HG02981 (cell line): ENCODE measurements at regions not wholly inside any gene's neighbourhood (a gene's known extent, or its start where the extent isn't known, plus 50 kb on each side); places are given as distances from the start of the nearest gene placed in this dataset.

Source experiments
- ATAC-seq: cut with Tn5 transposase; IDR thresholded peaks from one replicate; pipeline ENCODE4 v1.9.1; 2021; ENCODE audit warnings: mild to moderate bottlenecking, moderate library complexity; ENCODE audit not compliant: unreplicated experiment

DNA sequence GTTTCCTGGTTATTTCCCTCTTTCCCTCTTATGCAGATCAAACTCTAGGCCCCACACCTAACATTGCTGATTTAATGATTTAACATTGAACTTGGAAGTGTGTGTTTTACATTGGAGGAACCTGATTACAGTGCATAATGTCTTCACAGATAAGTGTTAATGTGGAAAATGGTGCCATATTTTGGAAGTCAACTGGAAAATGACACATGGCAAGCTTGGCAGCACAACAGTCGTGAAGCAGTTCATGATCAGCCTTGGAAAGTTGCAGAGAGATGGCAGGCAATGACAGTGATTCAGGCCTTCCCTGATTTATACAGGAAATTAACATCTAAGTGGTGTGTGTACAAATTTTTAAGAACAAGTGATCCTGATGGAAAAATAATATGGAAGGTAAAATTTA is 80.0 kb upstream of the CTNND2 start:
- ATAC-seq: no peak

DNA sequence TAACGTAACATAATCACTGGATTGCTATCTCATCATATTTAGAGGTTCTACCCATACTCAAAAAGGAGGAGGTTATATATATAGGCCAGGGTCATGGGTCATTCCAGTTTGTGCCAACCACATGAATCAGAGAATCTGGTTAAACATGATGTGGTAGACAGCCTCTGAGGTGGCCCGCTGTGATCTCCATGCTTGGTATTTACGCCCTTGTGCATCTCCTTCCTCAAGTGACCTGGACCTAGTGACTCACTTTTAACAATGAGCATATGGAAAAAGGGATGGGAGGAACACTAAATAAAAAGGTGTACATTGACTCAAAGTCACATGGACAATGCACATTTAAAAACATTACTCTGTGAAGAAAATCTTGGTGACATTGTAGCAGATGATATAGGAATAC is 77.7 kb upstream of the CTNND2 start:
- ATAC-seq: no peak

GRCh38 chr5:11977904-11978303 is 73.7 kb upstream of the CTNND2 start:
- no peak for ATAC-seq

- ATAC-seq: no peak
Observed at GRCh38 chr5:11973469-11973868, 69.2 kb upstream of the CTNND2 start.

DNA sequence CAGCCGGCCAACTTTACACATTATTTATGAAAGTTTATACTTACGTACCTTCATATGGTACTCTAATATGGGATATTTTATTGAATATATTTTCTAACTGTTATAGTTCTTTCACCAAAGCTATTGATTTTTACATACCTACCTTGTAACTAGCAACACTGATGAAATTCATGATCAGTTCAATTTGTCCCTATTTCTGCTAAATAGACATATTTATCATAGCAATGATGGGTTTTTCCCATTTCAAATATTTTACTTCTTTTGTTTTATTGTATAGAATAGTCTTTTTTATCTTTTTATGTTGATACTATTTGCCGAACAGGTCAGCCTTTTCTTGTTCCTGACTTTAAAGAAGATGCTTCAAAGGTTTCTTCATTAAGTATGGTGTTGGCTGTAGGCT is 59.0 kb upstream of the CTNND2 start:
- no peak for ATAC-seq

DNA sequence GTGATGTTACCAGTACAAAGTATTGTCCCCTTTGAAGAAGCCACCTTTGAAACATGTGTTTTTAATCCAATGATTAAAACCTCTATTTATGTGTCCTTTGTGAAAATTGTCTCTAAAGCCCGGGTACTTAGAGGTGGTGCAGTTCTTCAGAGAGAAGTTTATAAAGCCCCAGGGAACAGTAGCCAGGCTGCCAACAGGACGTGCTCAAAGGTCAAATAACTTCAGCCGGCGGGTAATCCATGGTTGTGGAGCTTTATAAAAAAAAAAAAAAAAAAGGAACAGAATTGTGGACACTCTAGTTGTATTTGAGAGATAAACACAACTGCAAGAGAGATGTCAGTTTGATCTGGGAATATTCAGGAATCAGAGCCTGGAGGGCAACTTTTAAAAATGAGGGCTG is 57.9 kb upstream of the CTNND2 start:
- ATAC-seq: no peak

DNA sequence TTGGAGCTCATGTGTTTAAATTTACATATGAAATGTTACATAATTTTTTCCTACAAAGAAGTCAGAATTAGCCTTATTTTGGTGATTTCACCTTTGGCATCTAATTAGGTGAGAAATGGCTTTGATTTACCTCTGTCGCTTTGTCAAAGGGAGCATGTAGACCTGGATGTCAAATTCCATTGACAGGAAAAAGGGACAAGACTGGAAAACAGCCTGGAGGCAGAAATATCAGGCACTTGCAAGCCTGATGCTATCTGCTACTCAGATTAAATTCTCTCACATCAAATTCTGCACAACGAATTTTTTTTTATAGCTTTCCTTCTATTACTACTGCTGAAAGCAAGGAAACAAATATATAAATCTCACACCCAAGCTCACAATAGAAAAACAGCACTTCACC is 54.1 kb upstream of the CTNND2 start:
- ATAC-seq: no peak

GRCh38 chr5:11955331-11955730 is 51.1 kb upstream of the CTNND2 start:
- no peak for ATAC-seq
